ENCODE measurements at regions not wholly inside any gene's neighbourhood (a gene's known extent, or its start where the extent isn't known, plus 50 kb on each side); places are given as distances from the start of the nearest gene placed in this dataset.

GRCh38 chr4:138702190-138702824 lies 313.3 kb upstream of the NOCT start:
- TF ChIP-seq POLR2AphosphoS5 (IDR thresholded peaks at IDR 0.05) = no peak
- TF ChIP-seq, protein P1, sequence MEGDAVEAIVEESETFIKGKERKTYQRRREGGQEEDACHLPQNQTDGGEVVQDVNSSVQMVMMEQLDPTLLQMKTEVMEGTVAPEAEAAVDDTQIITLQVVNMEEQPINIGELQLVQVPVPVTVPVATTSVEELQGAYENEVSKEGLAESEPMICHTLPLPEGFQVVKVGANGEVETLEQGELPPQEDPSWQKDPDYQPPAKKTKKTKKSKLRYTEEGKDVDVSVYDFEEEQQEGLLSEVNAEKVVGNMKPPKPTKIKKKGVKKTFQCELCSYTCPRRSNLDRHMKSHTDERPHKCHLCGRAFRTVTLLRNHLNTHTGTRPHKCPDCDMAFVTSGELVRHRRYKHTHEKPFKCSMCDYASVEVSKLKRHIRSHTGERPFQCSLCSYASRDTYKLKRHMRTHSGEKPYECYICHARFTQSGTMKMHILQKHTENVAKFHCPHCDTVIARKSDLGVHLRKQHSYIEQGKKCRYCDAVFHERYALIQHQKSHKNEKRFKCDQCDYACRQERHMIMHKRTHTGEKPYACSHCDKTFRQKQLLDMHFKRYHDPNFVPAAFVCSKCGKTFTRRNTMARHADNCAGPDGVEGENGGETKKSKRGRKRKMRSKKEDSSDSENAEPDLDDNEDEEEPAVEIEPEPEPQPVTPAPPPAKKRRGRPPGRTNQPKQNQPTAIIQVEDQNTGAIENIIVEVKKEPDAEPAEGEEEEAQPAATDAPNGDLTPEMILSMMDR (IDR thresholded peaks at IDR 0.05) = no peak
- TF ChIP-seq POLR2A (IDR thresholded peaks at IDR 0.05) = no peak
- no peak for TF ChIP-seq EP300 (IDR thresholded peaks at IDR 0.05; ENCODE audit: low read depth)

GRCh38 chr4:138698641-138699040 lies 316.9 kb upstream of the NOCT start:
- intact Hi-C loops (cut with DNase I; ENCODE audit: low total_unique reads) = no loop called here

More at GRCh38 chr4:138702190-138702824, 313.3 kb upstream of the NOCT start:
- peaks cover 0 to 6% (median 0%) of the 10 kb centered on the region in 4 donors for H3K4me1 ChIP-seq
- H3K4me3 ChIP-seq = no peak overlapping the region
- intact Hi-C loops (cut with DNase I; ENCODE audit: low total_unique reads) = no loop called here
- H3K27ac ChIP-seq = no peak overlapping the region
- no peaks in the 10 kb centered on the region for H3K9me3 ChIP-seq
- no peak for DNase-seq
- H3K27me3 ChIP-seq = no peaks in the 10 kb centered on the region
- in situ Hi-C loops (cut with MboI; ENCODE audit: low pct_ligation_motif_present in 1 of 4, low pct_unique_long_range_greater_than_20kb in 1 of 4, low sequenced_read_pairs in 3 of 4) = no loop called here
- 15 to 31% methylated on average over 3 of the region's 3 CpGs for WGBS, 2 donors (ENCODE audit: low coverage in 1 of 2)
- no peaks in the 10 kb centered on the region for H3K36me3 ChIP-seq

GRCh38 chr4:138697851-138698250 lies 317.7 kb upstream of the NOCT start:
- Histone ChIP-seq H3K4me1 (peaks cover 0 to 6% (median 2%) of the 10 kb centered on the region in 4 donors), H3K36me3 (no peaks in the 10 kb centered on the region), H3K27me3 (no peaks in the 10 kb centered on the region), H3K9me3 (no peaks in the 10 kb centered on the region), H3K4me3 (no peak overlapping the region), H3K27ac (no peak overlapping the region)
- intact Hi-C loops (cut with DNase I; ENCODE audit: low total_unique reads) = no loop called here
- no peak for TF ChIP-seq EP300 (IDR thresholded peaks at IDR 0.05; ENCODE audit: low read depth)
- no peak for TF ChIP-seq POLR2A (IDR thresholded peaks at IDR 0.05)
- TF ChIP-seq, protein P1 (IDR thresholded peaks at IDR 0.05) = no peak
- TF ChIP-seq POLR2AphosphoS5 (IDR thresholded peaks at IDR 0.05) = no peak
- DNase-seq = no peak
- in situ Hi-C loops (cut with MboI; ENCODE audit: low pct_ligation_motif_present in 1 of 4, low pct_unique_long_range_greater_than_20kb in 1 of 4, low sequenced_read_pairs in 3 of 4) = loop anchor here in 3 of 4 donors (25.0 kb wide), 1 partner anchor 661 kb away; no protein-coding TSS in a partner anchor
- WGBS, 2 donors (ENCODE audit: low coverage in 1 of 2) = 86 to 94% methylated on average over 1 of the region's 1 CpG

More at GRCh38 chr4:138698641-138699040, 316.9 kb upstream of the NOCT start:
- Histone ChIP-seq H3K36me3 (no peaks in the 10 kb centered on the region), H3K4me1 (peaks cover 0 to 6% (median 0%) of the 10 kb centered on the region in 4 donors), H3K4me3 (no peak overlapping the region), H3K9me3 (no peaks in the 10 kb centered on the region), H3K27ac (no peak overlapping the region), H3K27me3 (no peaks in the 10 kb centered on the region)
- 50 to 89% methylated on average over 2 to 3 of the region's 3 CpGs for WGBS, 2 donors (ENCODE audit: low coverage in 1 of 2)
- TF ChIP-seq EP300 (IDR thresholded peaks at IDR 0.05; ENCODE audit: low read depth) (no peak), POLR2AphosphoS5 (IDR thresholded peaks at IDR 0.05) (no peak), POLR2A (IDR thresholded peaks at IDR 0.05) (no peak)
- TF ChIP-seq, protein P1 (IDR thresholded peaks at IDR 0.05) = no peak
- in situ Hi-C loops (cut with MboI; ENCODE audit: low pct_ligation_motif_present in 1 of 4, low pct_unique_long_range_greater_than_20kb in 1 of 4, low sequenced_read_pairs in 3 of 4) = loop anchor here in 3 of 4 donors (25.0 kb wide), 1 partner anchor 661 kb away; no protein-coding TSS in a partner anchor
- DNase-seq = no peak

DNA sequence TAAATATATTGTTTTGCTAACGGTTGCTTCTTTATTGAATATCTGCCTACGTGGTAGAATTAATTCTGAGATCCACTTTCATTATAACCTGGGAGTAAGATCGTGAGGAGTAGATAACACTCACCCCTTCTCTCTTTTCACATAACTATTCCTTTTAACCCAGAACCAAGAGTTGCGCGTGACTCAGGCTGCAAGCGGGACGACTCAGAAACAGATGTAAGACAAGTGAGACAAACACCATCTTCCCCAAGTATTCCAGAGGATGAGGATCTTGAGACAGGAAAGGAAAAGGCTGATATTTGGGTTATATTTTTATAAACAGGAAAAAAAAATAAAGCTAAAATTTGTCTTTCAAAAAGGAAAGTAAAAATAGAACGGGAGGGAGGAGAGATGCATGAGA lies 318.8 kb upstream of the NOCT start:
- 68 to 82% methylated on average over 6 to 8 of the region's 8 CpGs for WGBS, 2 donors (ENCODE audit: low coverage in 1 of 2)
- H3K27ac ChIP-seq = no peak overlapping the region
- H3K4me1 ChIP-seq = peaks cover 0 to 4% (median 2%) of the 10 kb centered on the region in 4 donors
- no peaks in the 10 kb centered on the region for H3K27me3 ChIP-seq
- no peaks in the 10 kb centered on the region for H3K9me3 ChIP-seq
- intact Hi-C loops (cut with DNase I; ENCODE audit: low total_unique reads) (no loop called here), in situ Hi-C loops (cut with MboI; ENCODE audit: low pct_ligation_motif_present in 1 of 4, low pct_unique_long_range_greater_than_20kb in 1 of 4, low sequenced_read_pairs in 3 of 4) (loop anchor here in 3 of 4 donors (25.0 kb wide), 1 partner anchor 659 kb away; no protein-coding TSS in a partner anchor)
- DNase-seq = no peak
- H3K4me3 ChIP-seq = no peak overlapping the region
- no peaks in the 10 kb centered on the region for H3K36me3 ChIP-seq
- TF ChIP-seq POLR2A (IDR thresholded peaks at IDR 0.05) (no peak), EP300 (IDR thresholded peaks at IDR 0.05; ENCODE audit: low read depth) (no peak), POLR2AphosphoS5 (IDR thresholded peaks at IDR 0.05) (no peak)
- TF ChIP-seq, protein P1 (IDR thresholded peaks at IDR 0.05) = no peak
